ENCODE measurements at regions not wholly inside any gene's neighbourhood (a gene's known extent, or its start where the extent isn't known, plus 50 kb on each side); places are given as distances from the start of the nearest gene placed in this dataset.

GRCh38 chr16:17612336-17612735, 141.6 kb upstream of the XYLT1 start:
- H3K36me3 ChIP-seq (ENCODE audit: control insufficient read depth, low read length): no peaks in the 10 kb centered on the region
- no peaks in the 10 kb centered on the region for H3K79me2 ChIP-seq (ENCODE audit: control insufficient read depth, low read length)
- no peak overlapping the region for H3K27ac ChIP-seq (ENCODE audit: low read depth, low read length)
- no peak overlapping the region for H3K4me3 ChIP-seq (ENCODE audit: low read length)
- H3K9me3 ChIP-seq (ENCODE audit: control insufficient read depth, insufficient read depth, low read length): no peaks in the 10 kb centered on the region
- TF ChIP-seq EZH2phosphoT487 (IDR thresholded peaks at IDR 0.05; ENCODE audit: borderline replicate concordance, low read length): no peak
- TF ChIP-seq CTCF (IDR thresholded peaks at IDR 0.05; ENCODE audit: low read depth, low read length, poor library complexity, severe bottlenecking): no peak
- H3F3A ChIP-seq (ENCODE audit: control insufficient read depth, insufficient read depth): no peaks in the 10 kb centered on the region
- no peaks in the 10 kb centered on the region for H4K20me1 ChIP-seq (ENCODE audit: control insufficient read depth, insufficient read depth, low read depth, low read length)
- H3K9me2 ChIP-seq (replicated peaks; ENCODE audit: control insufficient read depth, low read length): no peaks in the 10 kb centered on the region
- peaks cover 1% of the 10 kb centered on the region; the same call in 1 of the 2 replicates for H3K27me3 ChIP-seq (ENCODE audit: control insufficient read depth, low read length)
- H3K4me2 ChIP-seq (ENCODE audit: low read length): no peak overlapping the region
- H3K4me1 ChIP-seq (ENCODE audit: control insufficient read depth, low read length): no peaks in the 10 kb centered on the region

GRCh38 chr16:17607609-17608008, 136.8 kb upstream of the XYLT1 start:
- H3K9me2 ChIP-seq (replicated peaks; ENCODE audit: control insufficient read depth, low read length): no peaks in the 10 kb centered on the region
- TF ChIP-seq EZH2phosphoT487 (IDR thresholded peaks at IDR 0.05; ENCODE audit: borderline replicate concordance, low read length): no peak
- TF ChIP-seq CTCF (IDR thresholded peaks at IDR 0.05; ENCODE audit: low read depth, low read length, poor library complexity, severe bottlenecking): no peak
- H3K27me3 ChIP-seq (ENCODE audit: control insufficient read depth, low read length): no peaks in the 10 kb centered on the region
- no peaks in the 10 kb centered on the region for H3K79me2 ChIP-seq (ENCODE audit: control insufficient read depth, low read length)
- H3K4me1 ChIP-seq (ENCODE audit: control insufficient read depth, low read length): no peaks in the 10 kb centered on the region
- no peak overlapping the region for H3K4me3 ChIP-seq (ENCODE audit: low read length)
- no peak overlapping the region for H3K4me2 ChIP-seq (ENCODE audit: low read length)
- H4K20me1 ChIP-seq (ENCODE audit: control insufficient read depth, insufficient read depth, low read depth, low read length): no peaks in the 10 kb centered on the region
- no peaks in the 10 kb centered on the region for H3F3A ChIP-seq (ENCODE audit: control insufficient read depth, insufficient read depth)
- H3K36me3 ChIP-seq (ENCODE audit: control insufficient read depth, low read length): no peaks in the 10 kb centered on the region
- H3K27ac ChIP-seq (ENCODE audit: low read depth, low read length): no peak overlapping the region
- H3K9me3 ChIP-seq (ENCODE audit: control insufficient read depth, insufficient read depth, low read length): no peaks in the 10 kb centered on the region

GRCh38 chr16:17607075-17607509, 136.3 kb upstream of the XYLT1 start:
- H3K4me2 ChIP-seq (ENCODE audit: low read length): no peak overlapping the region
- H3K9me3 ChIP-seq (ENCODE audit: control insufficient read depth, insufficient read depth, low read length): no peaks in the 10 kb centered on the region
- no peaks in the 10 kb centered on the region for H3K9me2 ChIP-seq (replicated peaks; ENCODE audit: control insufficient read depth, low read length)
- no peaks in the 10 kb centered on the region for H4K20me1 ChIP-seq (ENCODE audit: control insufficient read depth, insufficient read depth, low read depth, low read length)
- H3K27me3 ChIP-seq (ENCODE audit: control insufficient read depth, low read length): no peaks in the 10 kb centered on the region
- no peaks in the 10 kb centered on the region for H3K79me2 ChIP-seq (ENCODE audit: control insufficient read depth, low read length)
- TF ChIP-seq CTCF (IDR thresholded peaks at IDR 0.05; ENCODE audit: low read depth, low read length, poor library complexity, severe bottlenecking) (no peak), EZH2phosphoT487 (IDR thresholded peaks at IDR 0.05; ENCODE audit: borderline replicate concordance, low read length) (no peak)
- H3K4me1 ChIP-seq (ENCODE audit: control insufficient read depth, low read length): no peaks in the 10 kb centered on the region
- no peak overlapping the region for H3K4me3 ChIP-seq (ENCODE audit: low read length)
- no peaks in the 10 kb centered on the region for H3K36me3 ChIP-seq (ENCODE audit: control insufficient read depth, low read length)
- no peaks in the 10 kb centered on the region for H3F3A ChIP-seq (ENCODE audit: control insufficient read depth, insufficient read depth)
- H3K27ac ChIP-seq (ENCODE audit: low read depth, low read length): no peak overlapping the region

- Histone ChIP-seq H3K36me3 (ENCODE audit: control insufficient read depth, low read length) (no peaks in the 10 kb centered on the region), H3K4me1 (ENCODE audit: control insufficient read depth, low read length) (no peaks in the 10 kb centered on the region), H3F3A (ENCODE audit: control insufficient read depth, insufficient read depth) (no peaks in the 10 kb centered on the region), H3K4me2 (ENCODE audit: low read length) (no peak overlapping the region), H3K9me3 (ENCODE audit: control insufficient read depth, insufficient read depth, low read length) (no peaks in the 10 kb centered on the region), H4K20me1 (ENCODE audit: control insufficient read depth, insufficient read depth, low read depth, low read length) (no peaks in the 10 kb centered on the region), H3K4me3 (ENCODE audit: low read length) (no peak overlapping the region), H3K27me3 (ENCODE audit: control insufficient read depth, low read length) (no peaks in the 10 kb centered on the region), H3K9me2 (replicated peaks; ENCODE audit: control insufficient read depth, low read length) (no peaks in the 10 kb centered on the region), H3K79me2 (ENCODE audit: control insufficient read depth, low read length) (no peaks in the 10 kb centered on the region), H3K27ac (ENCODE audit: low read depth, low read length) (no peak overlapping the region)
- no peak for TF ChIP-seq CTCF (IDR thresholded peaks at IDR 0.05; ENCODE audit: low read depth, low read length, poor library complexity, severe bottlenecking)
Observed at GRCh38 chr16:17606460-17606859, 135.7 kb upstream of the XYLT1 start.
